Glutamatergic neuron (in vitro differentiated cells): ENCODE measurements at regions not wholly inside any gene's neighbourhood (a gene's known extent, or its start where the extent isn't known, plus 50 kb on each side); places are given as distances from the start of the nearest gene placed in this dataset.

Experiments
- DNase-seq: peaks from one replicate; pipeline ENCODE4 v3.0.0; 2022
- H3K27ac Mint-ChIP-seq: one replicate; pipeline ENCODE4 v1.8.0; 2020; ENCODE audit warnings: mild to moderate bottlenecking, mixed read lengths, inconsistent platforms; ENCODE audit not compliant: unreplicated experiment
- H3K27me3 Mint-ChIP-seq: one replicate; pipeline ENCODE4 v1.8.0; 2020; ENCODE audit warnings: mild to moderate bottlenecking, moderate library complexity, mixed read lengths, inconsistent platforms; ENCODE audit not compliant: unreplicated experiment
- H3K36me3 Mint-ChIP-seq: one replicate; pipeline ENCODE4 v1.8.0; 2020; ENCODE audit warnings: mild to moderate bottlenecking, mixed read lengths, inconsistent platforms; ENCODE audit not compliant: unreplicated experiment
- H3K4me1 Mint-ChIP-seq: one replicate; pipeline ENCODE4 v1.8.0; 2020; ENCODE audit warnings: mild to moderate bottlenecking, low read depth, mixed read lengths, inconsistent platforms; ENCODE audit not compliant: unreplicated experiment
- H3K4me3 Mint-ChIP-seq: one replicate; pipeline ENCODE4 v1.8.0; 2020; ENCODE audit warnings: mild to moderate bottlenecking, mixed read lengths, inconsistent platforms; ENCODE audit not compliant: unreplicated experiment
- H3K9me3 Mint-ChIP-seq: one replicate; pipeline ENCODE4 v1.8.0; 2020; ENCODE audit warnings: mild to moderate bottlenecking, moderate library complexity, mixed read lengths, inconsistent platforms; ENCODE audit not compliant: unreplicated experiment
- TF ChIP-seq, protein P1 (sequence below): fragments of 200-600 bp; sonication (generic); IDR thresholded peaks from one replicate; pipeline ENCODE4 v1.5.0; 2021; ENCODE audit not compliant: partially characterized antibody, unreplicated experiment

DNA sequence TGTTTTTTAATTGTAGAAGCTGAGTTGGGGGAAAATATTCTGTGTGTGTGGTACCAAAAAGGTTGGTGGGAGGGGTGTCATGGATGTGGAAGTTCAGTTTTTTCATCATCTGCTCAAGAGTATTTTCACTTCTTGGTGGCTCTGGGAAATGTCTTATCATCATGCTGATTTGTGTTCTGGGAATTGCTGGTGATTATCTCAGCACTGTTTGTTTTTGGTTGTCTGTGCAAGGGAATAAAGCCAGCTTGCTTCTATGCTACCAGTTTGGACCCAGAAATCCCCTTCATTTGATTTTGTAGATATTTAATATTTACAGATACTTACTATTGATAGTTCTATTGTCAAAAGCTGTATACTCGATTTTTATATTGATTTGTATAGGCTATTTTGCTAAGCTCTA, 2289.7 kb downstream of the MAT2B start:
- Mint-ChIP-seq H3K9me3 (no peaks in the 10 kb centered on the region), H3K27me3 (no peaks in the 10 kb centered on the region), H3K4me3 (no peak overlapping the region), H3K4me1 (peaks cover 2% of the 10 kb centered on the region), H3K36me3 (peaks cover 10% of the 10 kb centered on the region), H3K27ac (no peak overlapping the region)
- DNase-seq = no peak
- TF ChIP-seq, protein P1, sequence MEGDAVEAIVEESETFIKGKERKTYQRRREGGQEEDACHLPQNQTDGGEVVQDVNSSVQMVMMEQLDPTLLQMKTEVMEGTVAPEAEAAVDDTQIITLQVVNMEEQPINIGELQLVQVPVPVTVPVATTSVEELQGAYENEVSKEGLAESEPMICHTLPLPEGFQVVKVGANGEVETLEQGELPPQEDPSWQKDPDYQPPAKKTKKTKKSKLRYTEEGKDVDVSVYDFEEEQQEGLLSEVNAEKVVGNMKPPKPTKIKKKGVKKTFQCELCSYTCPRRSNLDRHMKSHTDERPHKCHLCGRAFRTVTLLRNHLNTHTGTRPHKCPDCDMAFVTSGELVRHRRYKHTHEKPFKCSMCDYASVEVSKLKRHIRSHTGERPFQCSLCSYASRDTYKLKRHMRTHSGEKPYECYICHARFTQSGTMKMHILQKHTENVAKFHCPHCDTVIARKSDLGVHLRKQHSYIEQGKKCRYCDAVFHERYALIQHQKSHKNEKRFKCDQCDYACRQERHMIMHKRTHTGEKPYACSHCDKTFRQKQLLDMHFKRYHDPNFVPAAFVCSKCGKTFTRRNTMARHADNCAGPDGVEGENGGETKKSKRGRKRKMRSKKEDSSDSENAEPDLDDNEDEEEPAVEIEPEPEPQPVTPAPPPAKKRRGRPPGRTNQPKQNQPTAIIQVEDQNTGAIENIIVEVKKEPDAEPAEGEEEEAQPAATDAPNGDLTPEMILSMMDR = no peak

DNA sequence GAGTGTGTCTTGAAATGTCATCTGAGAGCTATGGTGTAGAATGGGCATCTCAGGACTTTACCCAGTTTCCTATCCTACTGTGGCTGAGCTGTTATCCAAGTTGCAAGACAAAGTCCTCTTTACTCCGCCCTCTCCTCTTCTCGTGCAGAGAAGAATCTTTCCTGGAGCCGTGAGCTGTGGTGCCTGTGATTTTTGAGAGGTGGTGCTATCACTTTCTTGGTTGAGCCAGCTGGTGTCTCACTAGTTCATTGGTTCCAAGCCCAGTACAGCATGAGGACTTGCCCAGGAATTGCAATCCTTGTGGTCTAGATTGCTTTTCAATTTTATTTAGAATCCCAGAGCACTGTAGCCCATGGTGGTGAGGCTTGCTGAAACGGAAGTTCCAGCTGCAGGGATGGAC, 2300.3 kb downstream of the MAT2B start:
- Mint-ChIP-seq H3K4me3 (no peak overlapping the region), H3K36me3 (no peaks in the 10 kb centered on the region), H3K4me1 (peaks cover 2% of the 10 kb centered on the region), H3K27me3 (no peaks in the 10 kb centered on the region), H3K27ac (no peak overlapping the region), H3K9me3 (no peaks in the 10 kb centered on the region)
- no peak for DNase-seq
- TF ChIP-seq, protein P1 = no peak

DNA sequence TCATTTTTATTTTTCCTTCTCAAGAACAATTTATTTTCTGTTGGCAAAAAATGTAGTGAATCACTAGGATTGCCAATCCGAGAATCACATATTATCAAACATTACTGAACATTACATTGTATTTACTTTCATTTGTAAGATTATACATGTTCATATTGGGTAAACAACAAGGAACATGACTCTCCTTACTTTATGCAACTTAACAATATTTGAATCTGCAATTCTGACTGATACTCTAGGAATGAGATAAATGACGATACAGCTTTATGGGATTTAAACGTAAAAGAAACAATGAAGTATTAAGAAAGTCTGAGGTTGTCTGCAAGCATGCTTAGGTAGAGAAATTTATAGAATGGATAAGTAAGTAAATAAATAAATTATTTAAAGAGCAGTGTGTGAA, 2302.9 kb downstream of the MAT2B start:
- no peak for DNase-seq
- TF ChIP-seq, protein P1 = no peak
- Mint-ChIP-seq H3K4me1 (peaks cover 4% of the 10 kb centered on the region), H3K4me3 (no peak overlapping the region), H3K27ac (no peak overlapping the region), H3K27me3 (no peaks in the 10 kb centered on the region), H3K9me3 (no peaks in the 10 kb centered on the region), H3K36me3 (no peaks in the 10 kb centered on the region)

DNA sequence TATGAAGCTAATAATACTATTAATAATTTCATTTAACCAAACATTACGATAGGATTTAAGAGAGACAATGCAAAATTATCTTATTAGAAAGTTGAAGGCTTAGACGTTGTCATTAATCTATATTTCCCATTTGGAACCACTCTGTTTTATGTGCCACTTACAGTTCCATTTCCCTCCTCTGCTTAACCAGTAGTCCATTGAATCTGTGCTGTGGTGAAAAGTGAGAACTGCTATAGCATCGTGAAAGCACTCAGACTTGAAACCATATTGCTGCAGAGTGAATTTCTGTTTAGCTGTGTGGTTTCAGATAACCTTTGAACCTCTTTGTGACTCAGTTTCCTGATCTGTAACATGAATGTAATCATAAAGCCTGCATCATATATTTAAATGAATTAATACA, 2304.5 kb downstream of the MAT2B start:
- Mint-ChIP-seq H3K36me3 (no peaks in the 10 kb centered on the region), H3K4me1 (peaks cover 4% of the 10 kb centered on the region), H3K4me3 (no peak overlapping the region), H3K27ac (no peak overlapping the region), H3K9me3 (no peaks in the 10 kb centered on the region), H3K27me3 (no peaks in the 10 kb centered on the region)
- TF ChIP-seq, protein P1 = no peak
- no peak for DNase-seq

DNA sequence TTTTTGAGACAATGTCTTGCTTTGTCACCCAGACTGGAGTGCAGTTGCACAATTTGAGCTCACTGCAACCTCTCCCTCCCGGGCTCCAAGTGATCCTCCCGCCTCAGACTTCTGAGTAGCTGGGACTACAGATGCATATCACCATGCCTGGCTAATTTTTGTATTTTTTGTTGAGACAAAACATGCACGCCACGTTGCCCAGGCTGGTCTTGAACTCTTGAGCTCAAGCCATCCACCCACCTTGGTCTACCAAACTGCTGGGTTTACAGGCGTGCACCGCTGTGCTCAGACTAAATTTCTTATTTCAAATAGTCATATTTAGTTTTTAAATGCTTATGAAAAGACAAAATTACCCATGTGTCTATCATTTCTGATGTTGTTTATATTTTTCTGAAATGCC, 2324.1 kb downstream of the MAT2B start:
- H3K36me3 Mint-ChIP-seq = no peaks in the 10 kb centered on the region
- H3K9me3 Mint-ChIP-seq = no peaks in the 10 kb centered on the region
- TF ChIP-seq, protein P1 = no peak
- no peak for DNase-seq
- H3K4me3 Mint-ChIP-seq = no peak overlapping the region
- H3K27me3 Mint-ChIP-seq = no peaks in the 10 kb centered on the region
- H3K27ac Mint-ChIP-seq = no peak overlapping the region
- no peaks in the 10 kb centered on the region for H3K4me1 Mint-ChIP-seq
